IMR-90 (cell line): ENCODE measurements at regions not wholly inside any gene's neighbourhood (a gene's known extent, or its start where the extent isn't known, plus 50 kb on each side); places are given as distances from the start of the nearest gene placed in this dataset.

Source experiments
- ATAC-seq: fragments of 200-7000 bp; cut with Tn5 transposase; 2 replicates; pipeline ENCODE4 v1.9.1; 2020; ENCODE audit warnings: low read depth, mild to moderate bottlenecking, moderate library complexity
- BruUV-seq: library from RNA; stranded (reverse); fragments of 400-500 nt; replicated peaks from 2 replicates; lab custom pipeline; 2021; lab: Mats Ljungman, UMichigan
- CTCF ChIA-PET: fragments of 300-600 bp; formaldehyde crosslinking; extraction: SDS; loops from one replicate; lab custom pipeline; 2021; ENCODE audit warnings: antibody characterized with exemption; lab: Yijun Ruan, JAX
- POLR2A ChIA-PET: fragments of 300-600 bp; sonication (Branson Sonifier 250); formaldehyde crosslinking; loops from one replicate; lab custom pipeline; 2022; ENCODE audit warnings: antibody characterized with exemption; ENCODE audit not compliant: unreplicated experiment; lab: Charles Lee
- DNase-seq: peaks from one replicate; pipeline ENCODE4 v3.0.0; 2013
- H2AFZ ChIP-seq: replicated peaks from 2 replicates; pipeline ENCODE3; 2013; ENCODE audit warnings: low read length, mild to moderate bottlenecking; ENCODE audit not compliant: poor library complexity
- H2AK5ac ChIP-seq: 2 replicates; pipeline ENCODE4 v1.6.1; 2013; ENCODE audit warnings: low read depth, low read length, inconsistent platforms
- H2AK9ac ChIP-seq: replicated peaks from 2 replicates; pipeline ENCODE3; 2013; ENCODE audit warnings: mild to moderate bottlenecking, low read depth, low read length, moderate library complexity; ENCODE audit not compliant: poor library complexity
- H2BK120ac ChIP-seq: 2 replicates; pipeline ENCODE4 v1.6.1; 2013; ENCODE audit warnings: low read depth, low read length, inconsistent platforms
- H2BK15ac ChIP-seq: 3 replicates; pipeline ENCODE4 v1.6.1; 2013; ENCODE audit warnings: low read depth, low read length, inconsistent platforms
- H2BK20ac ChIP-seq: 2 replicates; pipeline ENCODE4 v1.6.1; 2013; ENCODE audit warnings: low read depth, mild to moderate bottlenecking, inconsistent platforms, low read length, moderate library complexity
- H2BK5ac ChIP-seq: 2 replicates; pipeline ENCODE4 v1.6.1; 2013; ENCODE audit warnings: mild to moderate bottlenecking, low read depth, low read length, inconsistent platforms; ENCODE audit not compliant: poor library complexity, severe bottlenecking
- H3K14ac ChIP-seq: replicated peaks from 2 replicates; pipeline ENCODE4 v1.6.1; 2013; ENCODE audit warnings: low read depth, low read length, inconsistent platforms
- H3K18ac ChIP-seq: 2 replicates; pipeline ENCODE4 v1.6.1; 2013; ENCODE audit warnings: low read depth, low read length, control low read depth
- H3K23ac ChIP-seq: 2 replicates; pipeline ENCODE4 v1.6.1; 2013; ENCODE audit warnings: low read depth, low read length, inconsistent platforms
- H3K27ac ChIP-seq: 2 replicates; pipeline ENCODE4 v1.5.1; 2013; ENCODE audit warnings: mild to moderate bottlenecking, control low read depth, low read length; ENCODE audit not compliant: insufficient read depth
- H3K27me3 ChIP-seq: 2 replicates; pipeline ENCODE4 v1.6.1; 2013; ENCODE audit warnings: low read length; ENCODE audit not compliant: control insufficient read depth, insufficient read depth
- H3K36me3 ChIP-seq: 2 replicates; pipeline ENCODE4 v1.6.1; 2013; ENCODE audit warnings: low read length, mixed read lengths; ENCODE audit not compliant: control insufficient read depth, insufficient read depth
- H3K4ac ChIP-seq: 2 replicates; pipeline ENCODE4 v1.6.1; 2013; ENCODE audit warnings: low read depth, low read length, inconsistent platforms
- H3K4me1 ChIP-seq: 2 replicates; pipeline ENCODE4 v1.6.1; 2013; ENCODE audit warnings: low read length, mixed read lengths; ENCODE audit not compliant: control insufficient read depth, insufficient read depth
- H3K4me2 ChIP-seq: 2 replicates; pipeline ENCODE4 v1.6.1; 2013; ENCODE audit warnings: low read depth, mild to moderate bottlenecking, control low read depth, low read length, moderate library complexity
- H3K4me3 ChIP-seq: 2 replicates; pipeline ENCODE4 v1.5.1; 2013; ENCODE audit warnings: low read depth, mild to moderate bottlenecking, control low read depth, low read length, moderate library complexity; ENCODE audit not compliant: insufficient read depth
- H3K56ac ChIP-seq: 2 replicates; pipeline ENCODE4 v1.6.1; 2013; ENCODE audit warnings: low read length, inconsistent platforms; ENCODE audit not compliant: insufficient read depth; ENCODE audit errors: extremely low read depth
- H3K79me1 ChIP-seq, 2 experiments: 2 replicates each; pipeline ENCODE4 v1.6.1; 2013; ENCODE audit warnings: low read length in 2 of 2, inconsistent platforms in 1 of 2, low read depth in 1 of 2
- H3K9ac ChIP-seq: 2 replicates; pipeline ENCODE4 v1.6.1; 2013; ENCODE audit warnings: low read depth, low read length, control low read depth
- H3K9me1 ChIP-seq: 2 replicates; pipeline ENCODE4 v1.6.1; 2013; ENCODE audit warnings: low read length, inconsistent platforms; ENCODE audit not compliant: insufficient read depth
- H3K9me3 ChIP-seq: 2 replicates; pipeline ENCODE4 v1.6.1; 2013; ENCODE audit warnings: low read length; ENCODE audit not compliant: control insufficient read depth, insufficient read depth
- H4K20me1 ChIP-seq: 2 replicates; pipeline ENCODE4 v1.6.1; 2013; ENCODE audit warnings: low read length, inconsistent platforms; ENCODE audit not compliant: insufficient read depth
- H4K5ac ChIP-seq: 2 replicates; pipeline ENCODE4 v1.6.1; 2013; ENCODE audit warnings: mild to moderate bottlenecking, low read depth, low read length, control low read depth
- H4K8ac ChIP-seq, 2 experiments: 2 replicates each; pipeline ENCODE4 v1.6.1; 2013; ENCODE audit warnings: low read depth in 2 of 2, low read length in 2 of 2, control low read depth in 1 of 2, inconsistent platforms in 1 of 2
- H4K91ac ChIP-seq: 2 replicates; pipeline ENCODE4 v1.6.1; 2013; ENCODE audit warnings: low read depth, low read length, inconsistent platforms; ENCODE audit not compliant: insufficient read depth
- BHLHE40 ChIP-seq: fragments of 150-350 bp; IDR thresholded peaks from 2 replicates; pipeline ENCODE4 v1.6.1; 2016; ENCODE audit warnings: mild to moderate bottlenecking, low read depth, low read length
- CEBPB ChIP-seq: IDR thresholded peaks from 2 replicates; pipeline ENCODE4 v1.6.1; 2012; ENCODE audit warnings: low read depth, low read length, improper control_type of control experiment
- CHD1 ChIP-seq: IDR thresholded peaks from 2 replicates; pipeline ENCODE4 v1.6.1; 2012; ENCODE audit warnings: low read depth, low read length, improper control_type of control experiment
- FOS ChIP-seq: fragments of 150-350 bp; IDR thresholded peaks from 2 replicates; pipeline ENCODE4 v1.6.1; 2016; ENCODE audit warnings: low read depth, low read length
- MAFK ChIP-seq: IDR thresholded peaks from 2 replicates; pipeline ENCODE4 v1.6.1; 2012; ENCODE audit warnings: low read depth, low read length, improper control_type of control experiment
- MAZ ChIP-seq: IDR thresholded peaks from 2 replicates; pipeline ENCODE4 v1.6.1; 2012; ENCODE audit warnings: low read depth, mild to moderate bottlenecking, low read length, improper control_type of control experiment, moderate library complexity, borderline replicate concordance
- MXI1 ChIP-seq: IDR thresholded peaks from 2 replicates; pipeline ENCODE4 v1.6.1; 2012; ENCODE audit warnings: low read depth, mild to moderate bottlenecking, low read length, moderate library complexity, borderline replicate concordance
- NFE2L2 ChIP-seq: fragments of 150-350 bp; IDR thresholded peaks from 2 replicates; pipeline ENCODE4 v1.6.1; 2016; ENCODE audit warnings: low read depth, mild to moderate bottlenecking, low read length
- POLR2A ChIP-seq: IDR thresholded peaks from 2 replicates; pipeline ENCODE4 v1.6.1; 2012; ENCODE audit warnings: mild to moderate bottlenecking, low read depth, low read length
- RAD21 ChIP-seq: IDR thresholded peaks from 2 replicates; pipeline ENCODE4 v1.6.1; 2012; ENCODE audit warnings: low read length, improper control_type of control experiment
- RCOR1 ChIP-seq: IDR thresholded peaks from 2 replicates; pipeline ENCODE4 v1.6.1; 2012; ENCODE audit warnings: mild to moderate bottlenecking, low read length, improper control_type of control experiment; ENCODE audit not compliant: insufficient replicate concordance
- RFX5 ChIP-seq: IDR thresholded peaks from 2 replicates; pipeline ENCODE4 v1.8.0; 2012; ENCODE audit warnings: low read depth, mild to moderate bottlenecking, low read length, moderate library complexity
- SMC3 ChIP-seq: fragments of 150-350 bp; IDR thresholded peaks from 2 replicates; pipeline ENCODE4 v1.6.1; 2016; ENCODE audit warnings: low read depth, mild to moderate bottlenecking, antibody characterized with exemption, low read length, moderate library complexity
- WGBS, 2 experiments: methylation state at CpG; one replicate each; pipeline versions ENCODE4 v1.1.5 to v1.1.7; 2013; ENCODE audit warnings: missing lambda C conversion rate in 2 of 2; ENCODE audit not compliant: insufficient read length in 1 of 2; ENCODE audit errors: extremely low coverage in 2 of 2; 5-methylcytosine and 5-hydroxymethylcytosine counted together
- dilution Hi-C: fragments of 300-500 bp; cut with HindIII; formaldehyde crosslinking; loops from one replicate; pipeline ENCODE4 v1.14.3; 2018; ENCODE audit warnings: low sequenced_read_pairs; ENCODE audit not compliant: unreplicated experiment
- in situ Hi-C: fragments of 300-500 bp; cut with MboI; formaldehyde crosslinking; loops from 3 replicates; pipeline ENCODE4 v1.14.3; 2019; ENCODE audit warnings: low sequenced_read_pairs, inconsistent platforms, mixed read lengths
- intact Hi-C: fragments of 100-400 bp; cut with micrococcal nuclease; formaldehyde crosslinking; loops from 2 replicates; pipeline ENCODE4 v1.10.0; 2022
- TF ChIP-seq, protein P1 (sequence below): fragments of 150-350 bp; IDR thresholded peaks from 2 replicates; pipeline ENCODE4 v1.6.1; 2017; ENCODE audit warnings: mild to moderate bottlenecking, antibody characterized with exemption, low read length, low read depth
- TF ChIP-seq, protein P2 (sequence below): fragments of 150-350 bp; IDR thresholded peaks from 2 replicates; pipeline ENCODE4 v1.6.1; 2016; ENCODE audit warnings: low read depth, mild to moderate bottlenecking, low read length, moderate library complexity, borderline replicate concordance
- TF ChIP-seq, protein P3 (sequence below): conservative IDR thresholded peaks from 2 replicates; pipeline ENCODE4 v1.5.1; 2012; ENCODE audit warnings: mild to moderate bottlenecking, low read depth, low read length, improper control_type of control experiment

DNA sequence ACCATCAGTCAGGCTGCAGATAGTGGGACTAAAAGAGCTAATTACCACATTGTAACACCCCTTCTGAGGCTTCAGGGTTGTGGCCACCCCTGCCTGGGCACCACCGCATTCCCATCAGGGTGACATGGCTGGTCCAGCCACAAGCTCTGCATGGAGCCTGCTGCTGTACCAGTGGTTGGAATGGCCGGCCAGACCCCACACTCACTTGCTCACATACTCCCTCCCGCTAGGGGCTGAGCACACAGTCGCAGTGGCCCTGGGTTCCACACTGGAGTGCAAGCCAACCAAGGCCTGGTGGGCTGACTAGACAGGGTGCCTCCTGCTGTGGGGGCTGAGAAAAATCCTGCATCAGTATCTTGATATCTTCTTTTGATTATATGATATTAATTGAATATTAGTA is 182.8 kb upstream of the STK17B start:
- H3K9me1 ChIP-seq, result no peaks in the 10 kb centered on the region

More for the DNA sequence above, 182.8 kb upstream of the STK17B start:
- POLR2A ChIA-PET, result no interaction called here
- no peak for TF ChIP-seq CEBPB
- no peak for TF ChIP-seq RFX5
- TF ChIP-seq, protein P1, sequence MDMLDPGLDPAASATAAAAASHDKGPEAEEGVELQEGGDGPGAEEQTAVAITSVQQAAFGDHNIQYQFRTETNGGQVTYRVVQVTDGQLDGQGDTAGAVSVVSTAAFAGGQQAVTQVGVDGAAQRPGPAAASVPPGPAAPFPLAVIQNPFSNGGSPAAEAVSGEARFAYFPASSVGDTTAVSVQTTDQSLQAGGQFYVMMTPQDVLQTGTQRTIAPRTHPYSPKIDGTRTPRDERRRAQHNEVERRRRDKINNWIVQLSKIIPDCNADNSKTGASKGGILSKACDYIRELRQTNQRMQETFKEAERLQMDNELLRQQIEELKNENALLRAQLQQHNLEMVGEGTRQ, result no peak
- TF ChIP-seq POLR2A, result no peak
- no peak for TF ChIP-seq MAFK
- TF ChIP-seq FOS, result no peak
- TF ChIP-seq SMC3, result no peak
- no peak for TF ChIP-seq NFE2L2
- TF ChIP-seq, protein P2, sequence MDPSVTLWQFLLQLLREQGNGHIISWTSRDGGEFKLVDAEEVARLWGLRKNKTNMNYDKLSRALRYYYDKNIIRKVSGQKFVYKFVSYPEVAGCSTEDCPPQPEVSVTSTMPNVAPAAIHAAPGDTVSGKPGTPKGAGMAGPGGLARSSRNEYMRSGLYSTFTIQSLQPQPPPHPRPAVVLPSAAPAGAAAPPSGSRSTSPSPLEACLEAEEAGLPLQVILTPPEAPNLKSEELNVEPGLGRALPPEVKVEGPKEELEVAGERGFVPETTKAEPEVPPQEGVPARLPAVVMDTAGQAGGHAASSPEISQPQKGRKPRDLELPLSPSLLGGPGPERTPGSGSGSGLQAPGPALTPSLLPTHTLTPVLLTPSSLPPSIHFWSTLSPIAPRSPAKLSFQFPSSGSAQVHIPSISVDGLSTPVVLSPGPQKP, result no peak
- TF ChIP-seq RCOR1, result no peak
- TF ChIP-seq MXI1, result no peak
- no peak for TF ChIP-seq CHD1
- TF ChIP-seq RAD21, result no peak
- no peak for TF ChIP-seq BHLHE40
- TF ChIP-seq MAZ, result no peak
- TF ChIP-seq, protein P3, sequence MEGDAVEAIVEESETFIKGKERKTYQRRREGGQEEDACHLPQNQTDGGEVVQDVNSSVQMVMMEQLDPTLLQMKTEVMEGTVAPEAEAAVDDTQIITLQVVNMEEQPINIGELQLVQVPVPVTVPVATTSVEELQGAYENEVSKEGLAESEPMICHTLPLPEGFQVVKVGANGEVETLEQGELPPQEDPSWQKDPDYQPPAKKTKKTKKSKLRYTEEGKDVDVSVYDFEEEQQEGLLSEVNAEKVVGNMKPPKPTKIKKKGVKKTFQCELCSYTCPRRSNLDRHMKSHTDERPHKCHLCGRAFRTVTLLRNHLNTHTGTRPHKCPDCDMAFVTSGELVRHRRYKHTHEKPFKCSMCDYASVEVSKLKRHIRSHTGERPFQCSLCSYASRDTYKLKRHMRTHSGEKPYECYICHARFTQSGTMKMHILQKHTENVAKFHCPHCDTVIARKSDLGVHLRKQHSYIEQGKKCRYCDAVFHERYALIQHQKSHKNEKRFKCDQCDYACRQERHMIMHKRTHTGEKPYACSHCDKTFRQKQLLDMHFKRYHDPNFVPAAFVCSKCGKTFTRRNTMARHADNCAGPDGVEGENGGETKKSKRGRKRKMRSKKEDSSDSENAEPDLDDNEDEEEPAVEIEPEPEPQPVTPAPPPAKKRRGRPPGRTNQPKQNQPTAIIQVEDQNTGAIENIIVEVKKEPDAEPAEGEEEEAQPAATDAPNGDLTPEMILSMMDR, result no peak
- peaks cover 5% of the 10 kb centered on the region for H3K9me3 ChIP-seq
- H2BK120ac ChIP-seq, result no peak overlapping the region
- no peak overlapping the region for H2AK9ac ChIP-seq
- H3K4me2 ChIP-seq, result no peak overlapping the region
- H2AK5ac ChIP-seq, result no peak overlapping the region
- no peak overlapping the region for H2AFZ ChIP-seq
- dilution Hi-C loops, result no loop called here
- CTCF ChIA-PET, result no interaction called here
- no peak overlapping the region for H3K56ac ChIP-seq
- no peak overlapping the region for H4K5ac ChIP-seq
- no peak overlapping the region for H2BK20ac ChIP-seq
- in situ Hi-C loops, result no loop called here
- no peak overlapping the region for H3K9ac ChIP-seq
- no peak overlapping the region for H3K14ac ChIP-seq
- no peaks in the 10 kb centered on the region for H4K20me1 ChIP-seq
- no peak overlapping the region for H3K4me3 ChIP-seq
- BruUV-seq, result no TSS peak
- no peak overlapping the region for H3K23ac ChIP-seq
- no peak overlapping the region for H3K27ac ChIP-seq
- H2BK5ac ChIP-seq, result no peak overlapping the region
- no peak overlapping the region for H3K18ac ChIP-seq
- H4K8ac ChIP-seq, result no peak overlapping the region
- H3K4me1 ChIP-seq, result no peaks in the 10 kb centered on the region
- DNase-seq, result no peak
- no peaks in the 10 kb centered on the region for H3K27me3 ChIP-seq
- H3K36me3 ChIP-seq, result no peaks in the 10 kb centered on the region
- H3K4ac ChIP-seq, result no peak overlapping the region
- ATAC-seq, result no peak
- H2BK15ac ChIP-seq, result no peak overlapping the region
- H4K91ac ChIP-seq, result no peak overlapping the region
- no CpG with 5 or more reads among the region's 4 CpGs for WGBS, 2 experiments
- H3K79me1 ChIP-seq, result no peaks in the 10 kb centered on the region
- intact Hi-C loops, result no loop called here
